Activated CD8-positive, alpha-beta memory T cell treated with anti-CD3 and anti-CD28 coated beads for 48 hours (primary cell): ENCODE measurements at regions not wholly inside any gene's neighbourhood (a gene's known extent, or its start where the extent isn't known, plus 50 kb on each side); places are given as distances from the start of the nearest gene placed in this dataset.

Source experiments
- DNase-seq, 3 experiments: peaks; one replicate each; pipeline ENCODE4 v3.0.0-alpha.2; 2020; ENCODE audit warnings: low read depth in 2 of 3, low spot score in 2 of 3

GRCh38 chr6:87995461-87995860 lies 52.2 kb upstream of the SPACA1 start:
- DNase-seq = no peak

GRCh38 chr6:87993356-87993755 lies 54.3 kb upstream of the SPACA1 start:
- no peak for DNase-seq

GRCh38 chr6:87990871-87991270 lies 56.8 kb upstream of the SPACA1 start:
- DNase-seq = no peak

- no peak for DNase-seq
These were observed 65.5 kb upstream of the SPACA1 start for GRCh38 chr6:87982134-87982533.

GRCh38 chr6:87979737-87980136 lies 67.9 kb upstream of the SPACA1 start:
- DNase-seq = no peak

GRCh38 chr6:87976616-87977015 lies 71.0 kb upstream of the SPACA1 start:
- DNase-seq = no peak

- no peak for DNase-seq
These were observed 72.1 kb upstream of the SPACA1 start for GRCh38 chr6:87975561-87975960.

- DNase-seq = no peak
These were observed 75.4 kb upstream of the SPACA1 start for GRCh38 chr6:87972279-87972678.

- DNase-seq = no peak
These were observed 75.9 kb upstream of the SPACA1 start for GRCh38 chr6:87971605-87972262.

GRCh38 chr6:87968435-87969278 lies 79.0 kb upstream of the SPACA1 start:
- DNase-seq = no peak

GRCh38 chr6:87965806-87966205 lies 81.8 kb upstream of the SPACA1 start:
- DNase-seq = no peak

- DNase-seq = no peak
These were observed 88.6 kb upstream of the SPACA1 start for GRCh38 chr6:87959083-87959482.

- no peak for DNase-seq
These were observed 95.9 kb upstream of the SPACA1 start for GRCh38 chr6:87951751-87952150.

GRCh38 chr6:87950614-87951013 lies 97.0 kb upstream of the SPACA1 start:
- DNase-seq = no peak

GRCh38 chr6:87949194-87949593 lies 98.4 kb upstream of the SPACA1 start:
- DNase-seq = no peak

GRCh38 chr6:87946669-87947068 lies 101.0 kb upstream of the SPACA1 start:
- no peak for DNase-seq

- no peak for DNase-seq
These were observed 101.7 kb upstream of the SPACA1 start for GRCh38 chr6:87945966-87946365.

GRCh38 chr6:87945181-87945580 lies 102.5 kb upstream of the SPACA1 start:
- no peak for DNase-seq

- no peak for DNase-seq
These were observed 103.1 kb upstream of the SPACA1 start for GRCh38 chr6:87944541-87944954.

GRCh38 chr6:87943191-87943590 lies 104.5 kb upstream of the SPACA1 start:
- DNase-seq = no peak

GRCh38 chr6:87941556-87942358 lies 105.9 kb upstream of the SPACA1 start:
- DNase-seq = no peak

- no peak for DNase-seq
These were observed 107.9 kb upstream of the SPACA1 start for GRCh38 chr6:87939776-87940175.
